ENCODE measurements at regions not wholly inside any gene's neighbourhood (a gene's known extent, or its start where the extent isn't known, plus 50 kb on each side); places are given as distances from the start of the nearest gene placed in this dataset.

DNA sequence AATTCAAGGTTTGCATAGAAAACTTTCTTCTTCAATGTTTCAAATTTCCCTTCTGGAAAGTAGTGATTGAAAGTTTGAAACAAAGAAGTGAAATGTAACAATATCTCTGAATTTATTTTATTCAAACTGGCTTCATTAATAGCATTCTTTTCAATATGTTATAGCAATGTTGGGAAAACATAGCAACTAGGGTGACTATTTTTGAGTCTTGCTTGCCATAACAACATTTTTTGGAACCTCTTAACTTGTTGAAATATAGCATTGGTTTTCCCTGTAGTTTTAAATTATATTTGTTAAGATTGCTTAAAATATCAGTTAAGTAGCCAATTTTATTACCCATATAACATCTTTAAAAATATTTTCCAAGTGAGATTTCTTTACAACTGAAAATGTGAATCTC, 141.7 kb upstream of the OSR1 start:
- TF ChIP-seq CTCF (IDR thresholded peaks at IDR 0.05) (no peak), EP300 (IDR thresholded peaks at IDR 0.05) (no peak), POLR2A (IDR thresholded peaks at IDR 0.05) (no peak)

All from upper lobe of left lung (tissue), 4 donors.